ENCODE measurements at regions not wholly inside any gene's neighbourhood (a gene's known extent, or its start where the extent isn't known, plus 50 kb on each side); places are given as distances from the start of the nearest gene placed in this dataset.
A peak's percentile ranks its signal among the peaks of the same experiment; 100 is the strongest.

DNA sequence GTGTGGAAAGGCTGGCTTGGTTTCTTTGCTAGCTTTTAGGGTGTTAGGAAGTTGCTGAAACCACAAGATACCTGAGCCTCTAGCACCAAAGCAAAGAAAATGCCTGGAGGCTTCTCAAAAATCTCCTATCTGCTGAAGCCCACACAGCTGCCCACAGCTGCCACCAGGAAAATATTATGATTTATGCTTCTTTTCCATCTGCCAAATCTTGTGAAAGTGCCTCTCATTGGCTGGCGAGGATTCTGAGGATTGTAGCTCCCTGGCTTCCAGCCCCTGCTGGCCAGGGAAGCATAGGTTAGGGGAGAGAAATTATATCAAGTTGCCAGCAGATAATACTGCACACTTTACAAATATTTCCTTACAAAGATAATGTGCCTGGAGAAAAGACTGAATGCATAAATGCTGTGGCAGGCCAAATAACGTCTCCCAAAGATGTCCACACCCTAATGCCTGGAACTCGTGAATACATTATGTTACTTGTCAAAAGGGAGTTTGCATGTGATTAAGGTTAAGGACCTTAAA lies 98.4 kb downstream of the MRPL14 start:
- POLR2A ChIA-PET, result interaction anchor here (1.0 to 1.1 kb wide), 2 partner anchors 38 to 58 kb away, joined by 3 to 4 read pairs; no protein-coding TSS in a partner anchor
- CTCF ChIA-PET, result interaction anchor here (0.7 to 1.7 kb wide), 8 partner anchors 9 to 77 kb away, joined by 3 to 7 read pairs (median 3); no protein-coding TSS in a partner anchor
- Histone ChIP-seq H3K4me2 (peak overlapping the region; percentile 31; the same call in 1 of the 2 replicates), H3K4me1 (ENCODE audit: control insufficient read depth in 1 of 2, insufficient read depth in 2 of 2, low read depth in 1 of 2, low read length in 1 of 2) (peaks cover 14 to 36% of the 10 kb centered on the region in 2 experiments; a peak in 3 of 4 replicates), H2AFZ (ENCODE audit: low read depth) (no peak overlapping the region), H3K27ac (ENCODE audit: low read depth in 2 of 2, low read length in 1 of 2) (peak overlapping the region; percentile 53 to 90; a peak in 3 of 4 replicates), H3F3A (replicated peaks; ENCODE audit: insufficient read depth) (peaks cover 12% of the 10 kb centered on the region), H3K9ac (no peak overlapping the region), H3K4me3 (ENCODE audit: low read depth in 2 of 2, low read length in 1 of 2) (no peak overlapping the region; a peak in 2 of 4 replicates), H3K79me2 (ENCODE audit: insufficient read depth) (no peaks in the 10 kb centered on the region), H3K9me3 (no peaks in the 10 kb centered on the region), H3K9me2 (no peaks in the 10 kb centered on the region), H4K20me1 (ENCODE audit: insufficient read depth) (no peaks in the 10 kb centered on the region), H3K27me3 (ENCODE audit: insufficient read depth) (no peaks in the 10 kb centered on the region), H3K36me3 (replicated peaks in 1 of 2; ENCODE audit: control insufficient read depth in 1 of 2, insufficient read depth in 2 of 2, low read length in 1 of 2) (no peaks in the 10 kb centered on the region)
- peak; percentile 59 for DNase-seq
- TF ChIP-seq, protein P1, sequence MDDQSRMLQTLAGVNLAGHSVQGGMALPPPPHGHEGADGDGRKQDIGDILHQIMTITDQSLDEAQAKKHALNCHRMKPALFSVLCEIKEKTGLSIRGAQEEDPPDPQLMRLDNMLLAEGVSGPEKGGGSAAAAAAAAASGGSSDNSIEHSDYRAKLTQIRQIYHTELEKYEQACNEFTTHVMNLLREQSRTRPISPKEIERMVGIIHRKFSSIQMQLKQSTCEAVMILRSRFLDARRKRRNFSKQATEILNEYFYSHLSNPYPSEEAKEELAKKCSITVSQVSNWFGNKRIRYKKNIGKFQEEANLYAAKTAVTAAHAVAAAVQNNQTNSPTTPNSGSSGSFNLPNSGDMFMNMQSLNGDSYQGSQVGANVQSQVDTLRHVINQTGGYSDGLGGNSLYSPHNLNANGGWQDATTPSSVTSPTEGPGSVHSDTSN (IDR thresholded peaks at IDR 0.05), result peak; percentile 25; the same call in 1 of the 2 replicates
- TF ChIP-seq RFX5 (IDR thresholded peaks at IDR 0.05; ENCODE audit: low read length), result no peak
- 55% methylated on average over 3 of the region's 3 CpGs for WGBS (ENCODE audit: low lambda C conversion rate)

DNA sequence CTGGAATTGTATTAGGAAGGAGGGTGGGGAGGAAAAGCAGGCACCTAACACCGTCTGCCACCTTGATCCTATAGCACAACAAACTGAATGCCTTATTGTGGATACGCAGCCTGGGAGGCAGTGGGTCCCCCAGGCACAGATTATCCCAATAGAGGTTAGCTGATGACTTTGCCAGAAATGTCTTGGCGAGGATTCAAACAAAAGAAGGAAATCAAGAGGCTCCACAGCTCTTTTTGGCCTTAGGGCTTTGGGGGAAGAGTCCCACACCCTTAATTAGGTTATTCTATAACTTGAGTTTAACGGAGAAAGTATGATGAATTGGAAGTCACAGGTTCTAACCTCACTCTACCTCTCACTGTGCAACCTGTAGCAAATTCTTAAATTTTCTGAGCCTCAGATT lies 102.0 kb downstream of the MRPL14 start:
- H3K36me3 ChIP-seq (replicated peaks in 1 of 2; ENCODE audit: control insufficient read depth in 1 of 2, insufficient read depth in 2 of 2, low read length in 1 of 2), result no peaks in the 10 kb centered on the region
- TF ChIP-seq, protein P2, sequence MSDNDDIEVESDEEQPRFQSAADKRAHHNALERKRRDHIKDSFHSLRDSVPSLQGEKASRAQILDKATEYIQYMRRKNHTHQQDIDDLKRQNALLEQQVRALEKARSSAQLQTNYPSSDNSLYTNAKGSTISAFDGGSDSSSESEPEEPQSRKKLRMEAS (IDR thresholded peaks at IDR 0.05; ENCODE audit: low read depth), result no peak
- no peak for TF ChIP-seq CHD2 (IDR thresholded peaks at IDR 0.05; ENCODE audit: low read length, partially characterized antibody)
- no peak for TF ChIP-seq RXRA (IDR thresholded peaks at IDR 0.05; ENCODE audit: borderline replicate concordance, low read depth)
- no peak for TF ChIP-seq JUND (IDR thresholded peaks at IDR 0.05)
- TF ChIP-seq, protein P1 (IDR thresholded peaks at IDR 0.05), result no peak
- TF ChIP-seq RCOR1 (IDR thresholded peaks at IDR 0.05; ENCODE audit: low read length), result no peak
- TF ChIP-seq FOXJ3 (CRISPR knock-in tag; IDR thresholded peaks at IDR 0.05), result no peak
- TF ChIP-seq, protein P3, sequence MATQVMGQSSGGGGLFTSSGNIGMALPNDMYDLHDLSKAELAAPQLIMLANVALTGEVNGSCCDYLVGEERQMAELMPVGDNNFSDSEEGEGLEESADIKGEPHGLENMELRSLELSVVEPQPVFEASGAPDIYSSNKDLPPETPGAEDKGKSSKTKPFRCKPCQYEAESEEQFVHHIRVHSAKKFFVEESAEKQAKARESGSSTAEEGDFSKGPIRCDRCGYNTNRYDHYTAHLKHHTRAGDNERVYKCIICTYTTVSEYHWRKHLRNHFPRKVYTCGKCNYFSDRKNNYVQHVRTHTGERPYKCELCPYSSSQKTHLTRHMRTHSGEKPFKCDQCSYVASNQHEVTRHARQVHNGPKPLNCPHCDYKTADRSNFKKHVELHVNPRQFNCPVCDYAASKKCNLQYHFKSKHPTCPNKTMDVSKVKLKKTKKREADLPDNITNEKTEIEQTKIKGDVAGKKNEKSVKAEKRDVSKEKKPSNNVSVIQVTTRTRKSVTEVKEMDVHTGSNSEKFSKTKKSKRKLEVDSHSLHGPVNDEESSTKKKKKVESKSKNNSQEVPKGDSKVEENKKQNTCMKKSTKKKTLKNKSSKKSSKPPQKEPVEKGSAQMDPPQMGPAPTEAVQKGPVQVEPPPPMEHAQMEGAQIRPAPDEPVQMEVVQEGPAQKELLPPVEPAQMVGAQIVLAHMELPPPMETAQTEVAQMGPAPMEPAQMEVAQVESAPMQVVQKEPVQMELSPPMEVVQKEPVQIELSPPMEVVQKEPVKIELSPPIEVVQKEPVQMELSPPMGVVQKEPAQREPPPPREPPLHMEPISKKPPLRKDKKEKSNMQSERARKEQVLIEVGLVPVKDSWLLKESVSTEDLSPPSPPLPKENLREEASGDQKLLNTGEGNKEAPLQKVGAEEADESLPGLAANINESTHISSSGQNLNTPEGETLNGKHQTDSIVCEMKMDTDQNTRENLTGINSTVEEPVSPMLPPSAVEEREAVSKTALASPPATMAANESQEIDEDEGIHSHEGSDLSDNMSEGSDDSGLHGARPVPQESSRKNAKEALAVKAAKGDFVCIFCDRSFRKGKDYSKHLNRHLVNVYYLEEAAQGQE (IDR thresholded peaks at IDR 0.05; ENCODE audit: low read depth, low read length), result no peak
- TF ChIP-seq, protein P4, sequence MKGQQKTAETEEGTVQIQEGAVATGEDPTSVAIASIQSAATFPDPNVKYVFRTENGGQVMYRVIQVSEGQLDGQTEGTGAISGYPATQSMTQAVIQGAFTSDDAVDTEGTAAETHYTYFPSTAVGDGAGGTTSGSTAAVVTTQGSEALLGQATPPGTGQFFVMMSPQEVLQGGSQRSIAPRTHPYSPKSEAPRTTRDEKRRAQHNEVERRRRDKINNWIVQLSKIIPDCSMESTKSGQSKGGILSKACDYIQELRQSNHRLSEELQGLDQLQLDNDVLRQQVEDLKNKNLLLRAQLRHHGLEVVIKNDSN (IDR thresholded peaks at IDR 0.05; ENCODE audit: borderline replicate concordance, low read depth), result no peak
- no peak for TF ChIP-seq SIN3A (IDR thresholded peaks at IDR 0.05; ENCODE audit: borderline replicate concordance, low read depth, low read length)
- no peak overlapping the region for H3K4me2 ChIP-seq
- no peaks in the 10 kb centered on the region for H3K79me2 ChIP-seq (ENCODE audit: insufficient read depth)
- no peak for DNase-seq
- no peak overlapping the region for H3K9ac ChIP-seq
- ChIA-PET POLR2A (no interaction called here), CTCF (interaction anchor here (0.8 to 2.1 kb wide), 4 partner anchors 9 to 50 kb away, joined by 3 to 7 read pairs (median 3); no protein-coding TSS in a partner anchor)
- H2AFZ ChIP-seq (ENCODE audit: low read depth), result no peak overlapping the region
- H4K20me1 ChIP-seq (ENCODE audit: insufficient read depth), result no peaks in the 10 kb centered on the region
- H3K27ac ChIP-seq (ENCODE audit: low read depth in 2 of 2, low read length in 1 of 2), result peak overlapping the region in 1 of 2 experiments; percentile 69; a peak in 2 of 4 replicates
- H3K27me3 ChIP-seq (ENCODE audit: insufficient read depth), result no peaks in the 10 kb centered on the region
- no peaks in the 10 kb centered on the region for H3K9me3 ChIP-seq
- WGBS (ENCODE audit: low lambda C conversion rate), result 91% methylated on average over 4 of the region's 4 CpGs
- peaks cover 14 to 48% of the 10 kb centered on the region in 2 experiments; a peak in 3 of 4 replicates for H3K4me1 ChIP-seq (ENCODE audit: control insufficient read depth in 1 of 2, insufficient read depth in 2 of 2, low read depth in 1 of 2, low read length in 1 of 2)
- peaks cover 12% of the 10 kb centered on the region for H3F3A ChIP-seq (replicated peaks; ENCODE audit: insufficient read depth)
- H3K9me2 ChIP-seq, result no peaks in the 10 kb centered on the region
- no peak overlapping the region for H3K4me3 ChIP-seq (ENCODE audit: low read depth in 2 of 2, low read length in 1 of 2)

All from SK-N-SH (cell line).